ENCODE measurements at regions not wholly inside any gene's neighbourhood (a gene's known extent, or its start where the extent isn't known, plus 50 kb on each side); places are given as distances from the start of the nearest gene placed in this dataset.
A peak's percentile ranks its signal among the peaks of the same experiment; 100 is the strongest.
"Not testable (repeated sequence)": the region's sequence is repeated elsewhere in the genome, so short reads cannot be mapped to it uniquely, and the experiment has no call there.

- no peak for TF ChIP-seq CTCF (conservative IDR thresholded peaks at IDR 0.05)
- H3K27ac ChIP-seq: no peak overlapping the region
Observed at GRCh38 chr7:138359870-138360559, 100.0 kb upstream of the TRIM24 start.

DNA sequence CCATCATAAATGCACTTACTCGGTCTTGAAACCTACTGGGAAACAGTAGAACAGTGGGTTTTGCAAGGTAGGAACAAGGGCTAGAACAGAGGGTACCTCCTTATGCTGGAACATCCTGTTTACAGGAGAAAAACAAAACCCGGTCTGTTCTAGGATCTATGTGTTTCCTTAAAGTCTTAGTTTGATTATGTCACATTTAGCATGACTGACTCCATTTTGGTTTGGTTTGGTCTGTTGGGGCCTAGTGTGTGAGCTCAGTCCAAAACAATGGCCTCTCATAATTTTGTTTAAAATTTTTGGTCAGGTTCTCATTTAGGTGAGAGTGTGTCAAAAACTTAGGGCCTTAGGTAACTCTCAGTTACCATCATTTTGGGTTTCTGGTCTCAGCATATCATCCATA is 96.3 kb upstream of the TRIM24 start:
- TF ChIP-seq CTCF (conservative IDR thresholded peaks at IDR 0.05): no peak
- no peak overlapping the region for H3K27ac ChIP-seq

- H3K27ac ChIP-seq: not testable (repeated sequence)
Observed at GRCh38 chr7:138366137-138366536, 93.9 kb upstream of the TRIM24 start.

GRCh38 chr7:138366676-138367075 is 93.4 kb upstream of the TRIM24 start:
- H3K27ac ChIP-seq: not testable (repeated sequence)

DNA sequence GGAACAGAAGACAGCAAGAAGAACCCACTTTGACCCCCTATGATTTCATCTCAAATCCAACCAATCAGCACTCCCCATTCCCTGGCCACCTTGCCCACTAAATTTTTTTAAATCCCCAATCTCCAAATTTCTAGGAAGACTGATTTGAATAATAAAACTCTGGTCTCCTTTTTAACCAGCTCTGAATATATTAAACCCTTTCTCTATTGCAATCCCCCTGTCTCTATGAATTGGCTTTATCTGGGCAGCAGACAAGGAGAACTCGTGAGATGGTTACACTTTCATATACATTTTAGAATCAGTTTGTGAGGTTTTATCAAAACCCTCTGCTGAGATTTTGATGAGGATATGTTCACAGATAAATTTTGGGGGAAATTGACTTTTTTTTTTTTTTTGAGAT is 90.3 kb upstream of the TRIM24 start:
- TF ChIP-seq CTCF (conservative IDR thresholded peaks at IDR 0.05): no peak
- no peak overlapping the region for H3K27ac ChIP-seq

DNA sequence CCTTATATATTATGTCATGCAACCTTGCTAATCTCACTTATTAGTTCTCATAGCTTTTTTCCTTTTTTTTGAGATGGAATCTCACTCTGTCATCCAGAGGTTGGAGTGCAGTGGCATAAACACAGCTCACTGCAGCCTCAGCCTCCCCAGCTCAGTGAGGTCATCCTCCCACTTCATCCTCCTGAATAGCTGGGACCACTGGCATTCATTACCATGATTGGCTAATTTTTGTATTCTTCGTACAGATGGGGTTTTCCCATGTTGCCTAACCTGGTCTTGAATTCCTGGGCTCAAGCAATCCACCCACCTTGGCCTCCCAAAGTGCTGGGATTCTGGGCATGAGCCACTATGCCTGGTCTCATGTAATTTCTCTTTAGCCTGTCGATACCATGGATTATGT is 89.1 kb upstream of the TRIM24 start:
- H3K27ac ChIP-seq: no peak overlapping the region
- TF ChIP-seq CTCF (conservative IDR thresholded peaks at IDR 0.05): no peak

DNA sequence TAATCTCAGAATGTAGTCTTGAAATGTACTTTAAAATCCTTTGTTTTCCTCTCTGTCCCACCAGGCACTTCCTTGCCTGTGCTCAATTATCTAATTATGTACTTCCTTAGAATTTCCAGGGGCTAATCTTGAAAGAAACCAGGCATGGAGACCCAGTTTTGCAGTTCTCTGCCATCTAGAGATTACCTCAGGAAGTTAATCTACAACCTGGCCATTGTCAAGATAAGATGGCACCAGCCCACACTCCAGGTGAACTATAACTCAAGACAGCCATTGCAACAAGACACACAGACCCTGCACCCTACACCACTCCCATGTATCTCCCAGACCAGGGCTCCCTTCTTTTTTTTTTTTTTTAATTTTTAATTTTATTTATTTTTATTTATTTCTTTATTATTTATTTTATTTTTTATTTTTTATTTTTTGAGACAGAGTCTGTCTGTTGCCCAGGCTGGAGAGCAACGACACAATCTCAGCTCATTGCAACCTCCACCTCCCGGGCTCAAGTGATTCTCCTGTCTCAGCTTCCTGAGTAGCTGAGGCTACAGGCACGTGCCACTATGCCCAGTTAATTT is 85.9 kb upstream of the TRIM24 start:
- no peak overlapping the region for H3K27ac ChIP-seq
- no peak for TF ChIP-seq CTCF (conservative IDR thresholded peaks at IDR 0.05)

DNA sequence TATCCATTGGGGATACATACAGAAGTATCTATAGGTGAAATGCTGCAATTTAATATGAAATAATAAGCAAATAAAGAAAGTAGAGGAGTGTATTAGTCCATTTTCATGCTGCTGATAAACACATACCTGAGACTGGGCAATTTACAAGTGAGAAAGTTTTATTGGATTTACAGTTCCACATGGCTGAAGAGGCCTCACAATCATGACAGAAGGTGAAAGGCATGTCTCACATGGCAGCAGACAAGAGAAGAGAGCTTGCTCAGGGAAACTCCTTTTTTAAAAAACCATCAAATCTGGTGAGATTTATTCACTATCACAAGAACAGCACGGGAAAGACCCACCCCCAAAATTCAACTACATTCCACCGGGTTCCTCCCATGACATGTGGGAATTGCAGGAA is 82.8 kb upstream of the TRIM24 start:
- no peak for TF ChIP-seq CTCF (conservative IDR thresholded peaks at IDR 0.05)

More for the DNA sequence above, 82.8 kb upstream of the TRIM24 start:
- H3K27ac ChIP-seq: peak overlapping the region; percentile 7
